ENCODE measurements at regions not wholly inside any gene's neighbourhood (a gene's known extent, or its start where the extent isn't known, plus 50 kb on each side); places are given as distances from the start of the nearest gene placed in this dataset.

- DNase-seq (ENCODE audit: low read depth, low spot score) = no peak
- in situ Hi-C loops (cut with HindIII; ENCODE audit: low pct_unique_long_range_greater_than_20kb, low sequenced_read_pairs) = no loop called here
Observed at GRCh38 chr2:10242998-10243925, 59.4 kb upstream of the HPCAL1 start.

GRCh38 chr2:10243926-10244270, 58.8 kb upstream of the HPCAL1 start:
- in situ Hi-C loops (cut with HindIII; ENCODE audit: low pct_unique_long_range_greater_than_20kb, low sequenced_read_pairs) = no loop called here
- DNase-seq (ENCODE audit: low read depth, low spot score) = no peak

- in situ Hi-C loops (cut with HindIII; ENCODE audit: low pct_unique_long_range_greater_than_20kb, low sequenced_read_pairs) = no loop called here
- DNase-seq (ENCODE audit: low read depth, low spot score) = no peak
Observed at GRCh38 chr2:10245021-10245420, 57.7 kb upstream of the HPCAL1 start.

GRCh38 chr2:10245661-10246060, 57.0 kb upstream of the HPCAL1 start:
- in situ Hi-C loops (cut with HindIII; ENCODE audit: low pct_unique_long_range_greater_than_20kb, low sequenced_read_pairs) = no loop called here
- DNase-seq (ENCODE audit: low read depth, low spot score) = no peak

- DNase-seq (ENCODE audit: low read depth, low spot score) = no peak
- in situ Hi-C loops (cut with HindIII; ENCODE audit: low pct_unique_long_range_greater_than_20kb, low sequenced_read_pairs) = no loop called here
Observed at GRCh38 chr2:10246370-10246769, 56.3 kb upstream of the HPCAL1 start.

- no peak for DNase-seq (ENCODE audit: low read depth, low spot score)
- in situ Hi-C loops (cut with HindIII; ENCODE audit: low pct_unique_long_range_greater_than_20kb, low sequenced_read_pairs) = no loop called here
Observed at GRCh38 chr2:10246831-10247230, 55.9 kb upstream of the HPCAL1 start.

GRCh38 chr2:10249798-10250197, 52.9 kb upstream of the HPCAL1 start:
- DNase-seq (ENCODE audit: low read depth, low spot score) = no peak
- in situ Hi-C loops (cut with HindIII; ENCODE audit: low pct_unique_long_range_greater_than_20kb, low sequenced_read_pairs) = no loop called here

GRCh38 chr2:10252224-10252623, 50.5 kb upstream of the HPCAL1 start:
- DNase-seq (ENCODE audit: low read depth, low spot score) = no peak
- in situ Hi-C loops (cut with HindIII; ENCODE audit: low pct_unique_long_range_greater_than_20kb, low sequenced_read_pairs) = no loop called here

GRCh38 chr2:10252661-10253060, 50.0 kb upstream of the HPCAL1 start:
- no peak for DNase-seq (ENCODE audit: low read depth, low spot score)
- in situ Hi-C loops (cut with HindIII; ENCODE audit: low pct_unique_long_range_greater_than_20kb, low sequenced_read_pairs) = no loop called here

Small RNA genes lying in the stretch of these regions (small RNA-seq; reads per million reads assigned to genes)
- gene MIR4261 = 0 reads per million in 2 experiments

Data from SK-MEL-5 (cell line).